ENCODE measurements at regions not wholly inside any gene's neighbourhood (a gene's known extent, or its start where the extent isn't known, plus 50 kb on each side); places are given as distances from the start of the nearest gene placed in this dataset.

- intact Hi-C loops (cut with DNase I): no loop called here
These were observed 107.0 kb downstream of the SHOX2 start for GRCh38 chr3:157999246-157999645.

GRCh38 chr3:157982359-157982758 is 123.9 kb downstream of the SHOX2 start:
- 66 to 72% (median 68%) methylated on average over 1 of the region's 1 CpG for WGBS, 3 donors
- H3K27me3 ChIP-seq: no peaks in the 10 kb centered on the region
- no peak overlapping the region for H3K4me3 ChIP-seq
- H3K9me3 ChIP-seq: no peaks in the 10 kb centered on the region
- no peak for DNase-seq
- no peak for TF ChIP-seq CTCF (IDR thresholded peaks at IDR 0.05)
- no peak for TF ChIP-seq EP300 (IDR thresholded peaks at IDR 0.05)
- no peak for TF ChIP-seq POLR2A (IDR thresholded peaks at IDR 0.05)
- H3K27ac ChIP-seq: no peak overlapping the region
- H3K4me1 ChIP-seq (ENCODE audit: insufficient read depth): no peaks in the 10 kb centered on the region
- intact Hi-C loops (cut with DNase I): no loop called here
- H3K36me3 ChIP-seq: no peaks in the 10 kb centered on the region

More at GRCh38 chr3:157999246-157999645, 107.0 kb downstream of the SHOX2 start:
- H3K4me1 ChIP-seq (ENCODE audit: insufficient read depth): no peaks in the 10 kb centered on the region
- WGBS, 3 donors: 59 to 69% (median 64%) methylated on average over 5 of the region's 5 CpGs
- no peaks in the 10 kb centered on the region for H3K9me3 ChIP-seq
- H3K36me3 ChIP-seq: no peaks in the 10 kb centered on the region
- TF ChIP-seq CTCF (IDR thresholded peaks at IDR 0.05) (no peak), EP300 (IDR thresholded peaks at IDR 0.05) (no peak), POLR2A (IDR thresholded peaks at IDR 0.05) (no peak)
- no peaks in the 10 kb centered on the region for H3K27me3 ChIP-seq
- no peak for DNase-seq
- no peak overlapping the region for H3K4me3 ChIP-seq
- H3K27ac ChIP-seq: no peak overlapping the region

- WGBS, 3 donors: 42 to 58% (median 50%) methylated on average over 3 of the region's 3 CpGs
- TF ChIP-seq EP300 (IDR thresholded peaks at IDR 0.05): no peak
- no peak for TF ChIP-seq POLR2A (IDR thresholded peaks at IDR 0.05)
- no peak for TF ChIP-seq CTCF (IDR thresholded peaks at IDR 0.05)
These were observed 124.4 kb downstream of the SHOX2 start for GRCh38 chr3:157981819-157982218.

GRCh38 chr3:157979022-157979421 is 127.2 kb downstream of the SHOX2 start:
- TF ChIP-seq POLR2A (IDR thresholded peaks at IDR 0.05) (no peak), EP300 (IDR thresholded peaks at IDR 0.05) (no peak), CTCF (IDR thresholded peaks at IDR 0.05) (no peak)
- no peak for DNase-seq
- H3K27me3 ChIP-seq: no peaks in the 10 kb centered on the region
- no peak overlapping the region for H3K4me3 ChIP-seq
- H3K9me3 ChIP-seq: no peaks in the 10 kb centered on the region
- no peaks in the 10 kb centered on the region for H3K4me1 ChIP-seq (ENCODE audit: insufficient read depth)
- intact Hi-C loops (cut with DNase I): no loop called here
- H3K36me3 ChIP-seq: no peaks in the 10 kb centered on the region
- no peak overlapping the region for H3K27ac ChIP-seq
- 95 to 99% (median 98%) methylated on average over 1 of the region's 1 CpG for WGBS, 3 donors

More at GRCh38 chr3:157981819-157982218, 124.4 kb downstream of the SHOX2 start:
- no peak for DNase-seq
- intact Hi-C loops (cut with DNase I): no loop called here
- Histone ChIP-seq H3K4me3 (no peak overlapping the region), H3K4me1 (ENCODE audit: insufficient read depth) (no peaks in the 10 kb centered on the region), H3K36me3 (no peaks in the 10 kb centered on the region), H3K27me3 (no peaks in the 10 kb centered on the region), H3K9me3 (no peaks in the 10 kb centered on the region), H3K27ac (no peak overlapping the region)
